ENCODE measurements at regions not wholly inside any gene's neighbourhood (a gene's known extent, or its start where the extent isn't known, plus 50 kb on each side); places are given as distances from the start of the nearest gene placed in this dataset.
"Not testable (repeated sequence)": the region's sequence is repeated elsewhere in the genome, so short reads cannot be mapped to it uniquely, and the experiment has no call there.

DNA sequence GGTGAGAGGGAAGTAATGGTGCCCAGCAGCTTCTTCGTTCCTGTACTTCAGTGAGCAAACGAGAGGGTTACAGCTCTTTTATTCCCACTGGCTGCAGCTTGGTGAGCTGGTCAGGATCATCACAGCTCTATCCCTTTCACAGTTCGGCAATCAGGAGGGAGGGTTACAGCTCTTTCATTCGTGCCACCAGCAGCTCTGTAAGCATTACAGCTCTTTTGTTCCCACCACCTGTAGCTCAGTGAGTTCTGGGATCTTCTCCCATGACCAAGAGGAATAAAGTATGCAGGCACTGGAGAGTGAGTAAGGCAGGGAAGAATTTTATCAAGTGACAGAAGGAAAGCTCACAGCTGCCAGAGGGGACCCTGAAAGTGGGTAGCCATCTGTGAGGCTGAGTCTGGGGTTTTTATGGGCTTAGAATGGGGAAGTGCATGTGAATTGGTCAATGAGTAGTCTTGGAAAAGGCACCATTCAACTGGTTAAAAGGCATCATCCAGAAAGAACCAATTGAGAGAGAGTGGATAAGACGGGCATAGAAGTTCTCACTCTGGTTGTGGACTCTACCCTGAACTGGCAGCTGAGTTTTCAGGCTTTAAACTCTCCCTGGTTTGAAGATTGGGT, 123.7 kb downstream of the COX18 start:
- DNase-seq (ENCODE audit: extremely low spot score, insufficient read length, low read depth), result no peak
- FAIRE-seq, result no peak

- DNase-seq (ENCODE audit: extremely low spot score, insufficient read length, low read depth) (no peak), FAIRE-seq (no peak)
These were observed 127.0 kb downstream of the COX18 start for GRCh38 chr4:72942565-72942964.

GRCh38 chr4:72938516-72938915, 131.0 kb downstream of the COX18 start:
- FAIRE-seq (no peak), DNase-seq (ENCODE audit: extremely low spot score, insufficient read length, low read depth) (no peak)

GRCh38 chr4:72935462-72935861, 134.1 kb downstream of the COX18 start:
- DNase-seq (ENCODE audit: extremely low spot score, insufficient read length, low read depth) (no peak), FAIRE-seq (no peak)

DNA sequence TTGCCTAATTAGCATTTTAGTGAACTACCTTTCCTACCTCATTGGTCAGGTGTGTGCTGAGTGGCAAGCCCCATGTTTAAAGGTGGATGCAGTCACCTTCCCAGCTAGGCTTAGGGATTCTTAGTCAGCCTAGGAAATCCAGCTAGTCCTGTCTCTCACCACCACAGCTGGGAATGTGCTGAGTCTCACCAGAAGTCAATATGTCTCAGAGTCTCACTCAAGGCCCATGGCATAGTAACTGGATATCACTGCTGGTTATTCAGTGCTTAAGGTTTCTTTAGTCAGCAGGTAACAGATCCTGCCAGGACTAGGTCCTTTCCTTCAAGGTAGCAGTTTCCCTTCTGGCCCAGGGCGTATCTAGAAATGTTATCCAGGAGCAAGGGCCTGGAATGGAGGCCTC, 136.5 kb downstream of the COX18 start:
- DNase-seq (ENCODE audit: extremely low spot score, insufficient read length, low read depth) (no peak), FAIRE-seq (no peak)

DNA sequence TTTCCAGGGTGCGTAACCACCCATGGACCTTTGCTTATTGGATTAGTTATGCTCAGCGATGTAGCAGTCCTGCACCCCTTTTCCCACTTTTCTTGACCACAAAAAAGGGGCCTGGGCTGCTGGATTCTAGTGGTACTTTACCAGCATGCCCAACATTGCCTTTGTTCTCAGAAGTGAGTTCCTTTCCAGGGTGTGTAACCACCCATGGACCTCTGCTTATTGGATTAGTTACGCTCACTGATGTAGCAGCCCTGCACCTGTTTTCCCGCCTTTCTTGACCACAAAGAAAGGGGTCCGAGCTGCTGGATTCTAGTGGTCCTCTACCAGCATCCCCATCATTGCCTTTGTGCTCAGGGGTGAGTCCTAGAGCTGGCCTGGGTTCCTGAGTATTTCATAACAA, 138.2 kb downstream of the COX18 start:
- DNase-seq (ENCODE audit: extremely low spot score, insufficient read length, low read depth), result no peak
- no peak for FAIRE-seq

GRCh38 chr4:72929596-72930274, 139.8 kb downstream of the COX18 start:
- not testable (repeated sequence) for FAIRE-seq

DNA sequence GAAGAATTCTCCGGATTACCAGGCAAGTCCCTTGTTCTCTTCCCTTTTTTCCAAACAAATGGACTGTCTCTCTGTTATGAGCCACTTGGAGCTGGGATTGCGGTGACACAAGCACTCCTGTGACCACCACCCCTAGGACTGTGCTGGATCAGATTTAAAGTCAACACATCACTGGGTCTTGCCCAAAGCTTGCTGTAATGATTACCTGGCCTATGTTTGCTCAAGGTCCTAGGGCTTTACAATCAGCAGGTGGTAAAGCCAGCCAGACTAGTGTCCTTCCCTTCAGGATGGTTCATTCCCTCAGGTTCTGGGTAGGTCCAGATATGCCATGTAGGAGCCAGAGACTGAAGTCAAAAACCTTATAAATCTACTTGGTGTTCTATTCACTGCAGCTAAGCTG, 144.7 kb downstream of the COX18 start:
- FAIRE-seq (no peak), DNase-seq (ENCODE audit: extremely low spot score, insufficient read length, low read depth) (no peak)

More at GRCh38 chr4:72929596-72930274, 139.8 kb downstream of the COX18 start:
- not testable (repeated sequence) for DNase-seq (ENCODE audit: extremely low spot score, insufficient read length, low read depth)

- FAIRE-seq, result no peak
These were observed 149.6 kb downstream of the COX18 start for GRCh38 chr4:72919937-72920336.

DNA sequence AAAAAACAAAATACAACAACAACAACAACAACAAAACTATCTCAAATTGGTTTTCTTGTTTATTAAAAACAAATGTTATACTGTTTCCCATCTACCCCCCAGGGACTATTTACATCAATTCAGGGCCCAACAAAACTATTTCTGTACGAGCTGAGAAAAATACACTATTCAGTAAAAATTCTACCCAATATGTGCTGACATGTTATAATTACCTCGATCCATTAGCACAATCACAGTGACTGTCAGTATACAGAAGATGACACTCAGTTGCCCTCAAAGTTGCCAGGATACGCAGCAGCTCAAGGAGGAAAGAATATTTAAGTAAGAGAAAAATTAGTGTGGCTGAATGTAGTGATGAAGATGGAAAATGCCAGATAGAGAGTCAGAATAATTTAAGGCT, 150.1 kb downstream of the COX18 start:
- DNase-seq (ENCODE audit: extremely low spot score, insufficient read length, low read depth) (no peak), FAIRE-seq (no peak)

More at GRCh38 chr4:72919937-72920336, 149.6 kb downstream of the COX18 start:
- no peak for DNase-seq (ENCODE audit: extremely low spot score, insufficient read length, low read depth)

- no peak for FAIRE-seq
These were observed 151.2 kb downstream of the COX18 start for GRCh38 chr4:72918362-72918761.

DNA sequence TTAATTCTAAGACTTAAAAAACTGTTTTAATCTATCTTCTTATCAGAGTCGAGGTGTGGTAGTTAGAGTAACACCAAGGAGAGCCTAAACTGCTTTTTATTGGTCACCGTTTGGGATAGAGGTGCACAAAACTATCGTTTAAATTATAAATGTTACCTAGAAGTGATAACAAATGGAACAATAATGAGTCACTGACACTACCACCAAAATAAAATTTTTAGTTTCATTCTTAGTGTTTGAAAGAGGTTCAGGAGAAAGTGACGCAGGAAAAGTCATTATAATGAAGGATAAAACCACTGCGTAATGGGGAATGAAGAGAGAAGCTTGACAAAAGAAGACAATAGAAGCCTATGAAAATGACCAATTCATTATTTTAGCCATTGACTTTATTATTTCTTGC, 158.2 kb downstream of the COX18 start:
- DNase-seq (ENCODE audit: extremely low spot score, insufficient read length, low read depth) (no peak), FAIRE-seq (no peak)

More at GRCh38 chr4:72918362-72918761, 151.2 kb downstream of the COX18 start:
- DNase-seq (ENCODE audit: extremely low spot score, insufficient read length, low read depth), result no peak

DNA sequence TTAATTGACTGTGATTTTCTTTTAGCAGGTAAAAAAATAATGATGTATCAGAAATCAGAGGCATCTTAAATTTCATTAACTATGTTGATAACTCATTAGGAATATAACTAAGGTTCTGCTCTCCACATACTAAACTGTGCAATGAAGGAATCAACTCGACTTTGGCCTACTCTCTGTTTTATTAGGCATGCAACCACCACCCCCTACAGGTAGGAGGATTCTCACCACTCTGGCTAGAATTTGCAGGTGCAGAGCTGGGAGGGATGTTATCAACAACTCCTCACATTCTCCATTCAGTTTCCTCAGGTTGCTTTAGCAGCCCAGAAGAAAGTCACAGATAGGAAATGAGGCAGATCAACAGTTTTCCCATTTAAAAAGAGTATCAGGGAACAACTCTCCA, 160.1 kb downstream of the COX18 start:
- FAIRE-seq, result no peak

GRCh38 chr4:72902354-72902753, 167.2 kb downstream of the COX18 start:
- no peak for DNase-seq (ENCODE audit: extremely low spot score, insufficient read length, low read depth)
- FAIRE-seq, result no peak

More for the DNA sequence above, 160.1 kb downstream of the COX18 start:
- no peak for DNase-seq (ENCODE audit: extremely low spot score, insufficient read length, low read depth)

GRCh38 chr4:72901553-72901952, 168.0 kb downstream of the COX18 start:
- DNase-seq (ENCODE audit: extremely low spot score, insufficient read length, low read depth), result no peak
- FAIRE-seq, result no peak

DNA sequence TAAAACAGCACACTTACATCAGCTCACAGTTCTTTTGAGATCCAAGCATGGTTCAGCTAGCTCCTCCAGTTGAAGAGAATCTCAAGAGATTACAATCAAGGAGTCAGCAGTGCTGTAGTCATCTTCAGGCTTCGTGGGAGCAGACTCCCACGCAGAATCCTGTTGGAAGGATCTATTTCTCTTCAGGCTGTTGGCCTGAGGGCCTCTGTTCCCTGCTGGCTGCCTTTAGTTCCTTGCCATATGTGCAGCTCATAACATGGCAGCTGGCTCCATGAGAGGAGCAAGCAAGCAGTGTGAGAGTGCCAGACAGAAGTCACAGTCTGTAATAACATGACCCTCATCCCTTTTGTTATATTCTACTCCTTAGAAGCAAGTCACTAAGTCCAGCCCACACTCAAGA, 168.6 kb downstream of the COX18 start:
- FAIRE-seq, result no peak
- no peak for DNase-seq (ENCODE audit: extremely low spot score, insufficient read length, low read depth)

DNA sequence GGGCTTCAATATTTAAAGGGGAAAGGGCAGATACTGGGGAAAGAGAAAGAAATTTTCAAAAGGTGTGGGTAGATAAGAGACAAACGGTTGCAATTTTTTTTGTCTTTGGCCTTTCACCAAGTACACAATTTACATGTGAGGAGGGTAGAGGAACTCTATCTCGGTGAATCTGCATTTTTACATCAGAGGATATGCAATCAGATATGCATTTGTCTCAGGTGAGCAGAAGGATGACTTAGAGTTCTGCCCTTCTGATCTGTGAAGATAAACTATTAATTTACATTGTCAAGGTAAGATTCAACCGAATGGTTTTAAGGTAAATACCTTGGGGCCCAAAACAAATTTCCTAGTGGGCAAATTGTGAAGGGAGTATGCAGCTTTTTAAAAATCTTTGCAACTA, 169.9 kb downstream of the COX18 start:
- DNase-seq (ENCODE audit: extremely low spot score, insufficient read length, low read depth), result no peak
- no peak for FAIRE-seq

DNA sequence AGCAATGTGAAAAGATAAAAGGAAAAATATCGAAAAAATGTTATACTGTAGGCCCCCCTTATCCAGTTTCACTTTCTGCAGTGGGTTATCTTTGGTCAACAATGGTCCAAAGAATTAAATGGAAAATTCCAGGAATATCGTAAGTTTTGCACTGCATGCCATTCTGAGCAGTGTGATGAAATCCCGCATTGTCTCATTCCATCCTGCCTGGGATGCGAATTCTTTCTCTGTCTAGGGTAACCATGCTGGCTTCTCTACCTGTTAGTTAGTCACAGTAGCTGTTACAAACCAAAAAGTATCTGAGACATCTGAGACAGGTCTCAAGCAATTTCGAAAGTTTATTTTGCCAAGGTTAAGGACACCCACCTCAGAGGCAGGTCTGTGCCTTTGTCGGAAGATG, 170.3 kb downstream of the COX18 start:
- DNase-seq (ENCODE audit: extremely low spot score, insufficient read length, low read depth) (no peak), FAIRE-seq (no peak)

GRCh38 chr4:72896515-72896914, 173.0 kb downstream of the COX18 start:
- FAIRE-seq, result no peak
- no peak for DNase-seq (ENCODE audit: extremely low spot score, insufficient read length, low read depth)

GRCh38 chr4:72895408-72895807, 174.1 kb downstream of the COX18 start:
- no peak for FAIRE-seq
- no peak for DNase-seq (ENCODE audit: extremely low spot score, insufficient read length, low read depth)

GRCh38 chr4:72893354-72894066, 176.0 kb downstream of the COX18 start:
- FAIRE-seq, result no peak
- DNase-seq (ENCODE audit: extremely low spot score, insufficient read length, low read depth), result no peak
